ENCODE measurements at regions not wholly inside any gene's neighbourhood (a gene's known extent, or its start where the extent isn't known, plus 50 kb on each side); places are given as distances from the start of the nearest gene placed in this dataset.

- TF ChIP-seq CTCF (IDR thresholded peaks at IDR 0.05) = no peak
- DNase-seq (no peak), ATAC-seq (no peak)
- Histone ChIP-seq H3K36me3 (no peaks in the 10 kb centered on the region), H3K27ac (no peak overlapping the region), H3K4me3 (no peak overlapping the region), H3K9me3 (peaks cover 9% of the 10 kb centered on the region), H3K4me1 (no peaks in the 10 kb centered on the region), H3K27me3 (ENCODE audit: low read depth) (no peaks in the 10 kb centered on the region)
- intact Hi-C loops (cut with DNase I) = no loop called here
Observed at GRCh38 chr1:82689217-82689616, 888.5 kb downstream of the ADGRL2 start.

GRCh38 chr1:82686774-82687173, 886.0 kb downstream of the ADGRL2 start:
- ATAC-seq = no peak
- H3K27me3 ChIP-seq (ENCODE audit: low read depth) = no peaks in the 10 kb centered on the region
- peaks cover 9% of the 10 kb centered on the region for H3K9me3 ChIP-seq
- no peaks in the 10 kb centered on the region for H3K4me1 ChIP-seq
- intact Hi-C loops (cut with DNase I) = no loop called here
- no peak overlapping the region for H3K27ac ChIP-seq
- TF ChIP-seq CTCF (IDR thresholded peaks at IDR 0.05) = no peak
- no peak overlapping the region for H3K4me3 ChIP-seq
- no peak for DNase-seq
- H3K36me3 ChIP-seq = no peaks in the 10 kb centered on the region

- intact Hi-C loops (cut with DNase I) = no loop called here
- H3K36me3 ChIP-seq = no peaks in the 10 kb centered on the region
- no peaks in the 10 kb centered on the region for H3K4me1 ChIP-seq
- DNase-seq = no peak
- H3K27ac ChIP-seq = no peak overlapping the region
- no peaks in the 10 kb centered on the region for H3K9me3 ChIP-seq
- H3K27me3 ChIP-seq (ENCODE audit: low read depth) = no peaks in the 10 kb centered on the region
- no peak for TF ChIP-seq CTCF (IDR thresholded peaks at IDR 0.05)
- no peak for ATAC-seq
- H3K4me3 ChIP-seq = no peak overlapping the region
Observed at GRCh38 chr1:82646888-82647287, 846.2 kb downstream of the ADGRL2 start.

GRCh38 chr1:82646336-82646735, 845.6 kb downstream of the ADGRL2 start:
- H3K27me3 ChIP-seq (ENCODE audit: low read depth) = no peaks in the 10 kb centered on the region
- H3K36me3 ChIP-seq = no peaks in the 10 kb centered on the region
- intact Hi-C loops (cut with DNase I) = no loop called here
- H3K4me3 ChIP-seq = no peak overlapping the region
- ATAC-seq (no peak), DNase-seq (no peak)
- TF ChIP-seq CTCF (IDR thresholded peaks at IDR 0.05) = no peak
- no peaks in the 10 kb centered on the region for H3K4me1 ChIP-seq
- H3K27ac ChIP-seq = no peak overlapping the region
- H3K9me3 ChIP-seq = no peaks in the 10 kb centered on the region

GRCh38 chr1:82644186-82644915, 843.6 kb downstream of the ADGRL2 start:
- intact Hi-C loops (cut with DNase I) = no loop called here
- no peaks in the 10 kb centered on the region for H3K27me3 ChIP-seq (ENCODE audit: low read depth)
- H3K27ac ChIP-seq = no peak overlapping the region
- no peaks in the 10 kb centered on the region for H3K4me1 ChIP-seq
- no peak for TF ChIP-seq CTCF (IDR thresholded peaks at IDR 0.05)
- DNase-seq = no peak
- no peak for ATAC-seq
- H3K9me3 ChIP-seq = no peaks in the 10 kb centered on the region
- no peak overlapping the region for H3K4me3 ChIP-seq
- H3K36me3 ChIP-seq = no peaks in the 10 kb centered on the region
